Body of pancreas (tissue), 4 donors: ENCODE measurements at regions not wholly inside any gene's neighbourhood (a gene's known extent, or its start where the extent isn't known, plus 50 kb on each side); places are given as distances from the start of the nearest gene placed in this dataset.

Source experiments
- ATAC-seq: fragments of 150-250 bp; one replicate; pipeline ENCODE4 v1.9.1; 2016
- DNase-seq, 4 donors: peaks; one replicate each; pipeline ENCODE4 v3.0.0-alpha.2; 2019
- H3K27ac ChIP-seq, 4 donors: fragments of 200-600 bp; sonication (generic); 1 replicate in 3 of 4; 2 replicates in 1 of 4; pipeline versions ENCODE4 v1.5.1 to v1.6.1; 2016 to 2019; ENCODE audit warnings: mild to moderate bottlenecking in 1 of 4, mixed read lengths in 1 of 4, moderate library complexity in 1 of 4
- H3K27me3 ChIP-seq, 2 donors: fragments of 200-600 bp; sonication (generic); one replicate each; pipeline ENCODE4 v1.6.0; 2016; ENCODE audit warnings: mild to moderate bottlenecking in 1 of 2
- H3K36me3 ChIP-seq, 2 donors: fragments of 200-600 bp; sonication (generic); replicated peaks in 1 of 2; 2 replicates each; pipeline ENCODE4 v1.5.1; 2016; ENCODE audit warnings: low read depth in 2 of 2; ENCODE audit not compliant: insufficient read depth in 1 of 2
- H3K4me1 ChIP-seq: fragments of 200-600 bp; sonication (generic); one replicate; pipeline ENCODE4 v1.6.0; 2016
- H3K4me3 ChIP-seq, 2 donors: fragments of 200-600 bp; sonication (generic); 1 replicate in 1 of 2; 2 replicates in 1 of 2; pipeline ENCODE4 v1.5.1; 2016 to 2019
- H3K9me3 ChIP-seq, 3 donors: fragments of 200-600 bp; sonication (generic); 1 replicate in 2 of 3; 2 replicates in 1 of 3; pipeline ENCODE4 v1.5.1; 2016
- POLR2A ChIP-seq, 3 donors: fragments of 450-650 bp; IDR thresholded peaks; one replicate each; pipeline ENCODE4 v1.6.1; 2016; ENCODE audit warnings: antibody characterized with exemption in 3 of 3, mild to moderate bottlenecking in 2 of 3
- WGBS, 2 donors: methylation state at CpG; one replicate each; pipeline ENCODE4 v1.1.5; 2017; 5-methylcytosine and 5-hydroxymethylcytosine counted together
- intact Hi-C: fragments of 100-400 bp; cut with DNase I; formaldehyde crosslinking; loops from one replicate; pipeline ENCODE4 v1.15.1; 2023
- TF ChIP-seq, protein P1 (sequence below), 7 experiments: fragments of 450-650 bp in 4 of 7; fragments of 200-600 bp in 3 of 7; sonication (generic) in 3 of 7; IDR thresholded peaks; one replicate each; pipeline ENCODE4 v1.5.1; 2016 to 2019; ENCODE audit warnings: antibody characterized with exemption in 7 of 7

DNA sequence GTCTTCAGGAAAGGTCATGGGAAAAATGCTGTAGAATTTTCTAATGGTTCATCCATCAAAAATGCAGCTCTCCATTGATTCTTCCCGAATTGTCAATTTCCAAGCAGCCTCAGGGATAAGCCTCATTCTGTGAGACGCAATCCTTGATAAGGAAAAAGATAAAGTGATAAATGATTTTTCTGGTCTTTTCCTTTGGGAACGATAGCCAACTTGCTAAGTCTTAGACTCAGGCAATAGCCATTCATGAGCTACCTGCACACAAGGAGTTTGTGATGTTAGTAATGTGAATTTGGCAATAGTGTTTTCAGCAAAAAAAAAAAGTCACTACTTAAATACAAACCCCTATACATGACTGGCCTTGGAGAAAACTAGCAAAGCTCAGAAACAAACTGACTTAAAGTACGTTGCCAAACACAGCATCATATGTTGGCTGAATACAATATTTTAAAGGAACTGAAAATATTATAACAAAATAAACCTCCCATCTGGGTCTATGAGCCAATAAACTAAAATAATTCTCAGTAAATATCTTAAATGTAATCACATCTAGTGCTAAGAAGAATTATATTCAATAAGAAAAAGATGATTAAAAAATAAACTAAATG, 75.5 kb downstream of the KLF6 start:
- 14 to 23% methylated on average over 4 of the region's 4 CpGs for WGBS, 2 donors
- no peak for DNase-seq

DNA sequence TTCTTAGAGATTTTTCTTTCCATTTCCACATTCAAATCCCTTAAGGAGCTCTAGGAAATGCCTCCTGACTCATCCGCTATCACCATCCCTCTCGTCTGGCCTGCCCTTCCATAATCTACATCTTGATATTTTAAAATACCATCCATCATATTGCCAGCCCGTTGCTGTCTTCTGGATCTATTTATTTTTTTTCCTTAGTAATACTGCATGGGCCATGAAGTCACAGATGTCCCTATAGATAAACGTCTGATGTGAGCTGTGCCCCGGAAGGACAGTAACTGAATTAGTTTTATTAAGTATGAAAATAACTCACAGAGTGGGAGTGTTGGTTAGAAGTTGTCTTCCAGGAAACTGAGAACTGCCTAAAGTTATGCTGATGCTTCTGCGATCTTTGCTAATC, 76.2 kb downstream of the KLF6 start:
- DNase-seq, result no peak
- WGBS, 2 donors, result 43 to 50% methylated on average over 6 of the region's 6 CpGs

More for the DNA sequence above, 75.5 kb downstream of the KLF6 start:
- H3K4me3 ChIP-seq, result no peak overlapping the region
- intact Hi-C loops, result no loop called here
- no peaks in the 10 kb centered on the region for H3K9me3 ChIP-seq
- H3K36me3 ChIP-seq, result no peaks in the 10 kb centered on the region
- H3K4me1 ChIP-seq, result no peaks in the 10 kb centered on the region
- no peak overlapping the region for H3K27ac ChIP-seq
- ATAC-seq, result no peak
- H3K27me3 ChIP-seq, result no peaks in the 10 kb centered on the region
- TF ChIP-seq, protein P1, sequence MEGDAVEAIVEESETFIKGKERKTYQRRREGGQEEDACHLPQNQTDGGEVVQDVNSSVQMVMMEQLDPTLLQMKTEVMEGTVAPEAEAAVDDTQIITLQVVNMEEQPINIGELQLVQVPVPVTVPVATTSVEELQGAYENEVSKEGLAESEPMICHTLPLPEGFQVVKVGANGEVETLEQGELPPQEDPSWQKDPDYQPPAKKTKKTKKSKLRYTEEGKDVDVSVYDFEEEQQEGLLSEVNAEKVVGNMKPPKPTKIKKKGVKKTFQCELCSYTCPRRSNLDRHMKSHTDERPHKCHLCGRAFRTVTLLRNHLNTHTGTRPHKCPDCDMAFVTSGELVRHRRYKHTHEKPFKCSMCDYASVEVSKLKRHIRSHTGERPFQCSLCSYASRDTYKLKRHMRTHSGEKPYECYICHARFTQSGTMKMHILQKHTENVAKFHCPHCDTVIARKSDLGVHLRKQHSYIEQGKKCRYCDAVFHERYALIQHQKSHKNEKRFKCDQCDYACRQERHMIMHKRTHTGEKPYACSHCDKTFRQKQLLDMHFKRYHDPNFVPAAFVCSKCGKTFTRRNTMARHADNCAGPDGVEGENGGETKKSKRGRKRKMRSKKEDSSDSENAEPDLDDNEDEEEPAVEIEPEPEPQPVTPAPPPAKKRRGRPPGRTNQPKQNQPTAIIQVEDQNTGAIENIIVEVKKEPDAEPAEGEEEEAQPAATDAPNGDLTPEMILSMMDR (IDR thresholded peaks at IDR 0.05), result no peak
- no peak for TF ChIP-seq POLR2A (IDR thresholded peaks at IDR 0.05)

DNA sequence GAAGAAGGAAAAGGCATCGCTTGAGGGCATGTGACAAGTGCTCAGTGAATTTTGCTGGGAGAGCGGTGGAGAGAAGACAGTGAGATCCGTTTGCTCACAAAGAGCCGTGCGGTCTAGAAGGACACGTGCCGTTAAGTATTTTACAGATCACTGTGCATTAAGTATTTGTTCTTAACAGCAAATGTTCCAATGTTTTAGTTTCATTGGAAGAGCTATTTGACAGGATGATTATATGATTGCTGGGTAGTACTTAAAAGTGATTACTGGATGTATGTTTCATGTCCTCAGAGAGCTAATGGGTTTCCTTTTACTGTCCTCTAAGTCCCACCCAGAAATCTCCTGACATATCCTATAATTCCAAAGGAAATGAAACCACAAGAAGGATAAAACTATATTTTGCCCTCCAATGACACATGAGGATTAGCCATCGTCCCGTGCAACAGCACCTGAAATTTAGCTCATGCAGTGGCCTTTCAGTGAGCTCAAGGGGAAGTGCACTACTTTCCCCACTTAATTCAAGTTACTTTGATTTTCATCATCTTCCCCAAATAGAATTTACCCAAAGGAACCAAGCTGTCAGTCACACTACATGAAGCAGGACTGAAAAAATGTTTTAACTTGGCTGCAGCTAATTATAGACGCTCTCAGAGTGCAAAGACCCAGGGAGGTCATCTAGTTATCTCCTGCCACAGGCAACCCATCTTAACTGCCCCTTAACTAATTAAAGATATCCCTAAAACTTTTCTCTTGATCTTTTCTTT, 80.3 kb downstream of the KLF6 start:
- H3K36me3 ChIP-seq, result no peaks in the 10 kb centered on the region
- no peaks in the 10 kb centered on the region for H3K27me3 ChIP-seq
- no peak overlapping the region for H3K4me3 ChIP-seq
- no peaks in the 10 kb centered on the region for H3K9me3 ChIP-seq
- no peak for TF ChIP-seq POLR2A (IDR thresholded peaks at IDR 0.05)
- TF ChIP-seq, protein P1 (IDR thresholded peaks at IDR 0.05), result no peak
- ATAC-seq (no peak), DNase-seq (no peak)
- H3K4me1 ChIP-seq, result no peaks in the 10 kb centered on the region
- no peak overlapping the region for H3K27ac ChIP-seq
- intact Hi-C loops, result no loop called here
- 77 to 79% methylated on average over 10 of the region's 10 CpGs for WGBS, 2 donors

More for the DNA sequence above, 76.2 kb downstream of the KLF6 start:
- Histone ChIP-seq H3K4me3 (no peak overlapping the region), H3K27ac (no peak overlapping the region), H3K9me3 (no peaks in the 10 kb centered on the region), H3K27me3 (no peaks in the 10 kb centered on the region), H3K36me3 (no peaks in the 10 kb centered on the region), H3K4me1 (no peaks in the 10 kb centered on the region)
- TF ChIP-seq, protein P1 (IDR thresholded peaks at IDR 0.05), result no peak
- no peak for TF ChIP-seq POLR2A (IDR thresholded peaks at IDR 0.05)
- no peak for ATAC-seq
- intact Hi-C loops, result no loop called here

DNA sequence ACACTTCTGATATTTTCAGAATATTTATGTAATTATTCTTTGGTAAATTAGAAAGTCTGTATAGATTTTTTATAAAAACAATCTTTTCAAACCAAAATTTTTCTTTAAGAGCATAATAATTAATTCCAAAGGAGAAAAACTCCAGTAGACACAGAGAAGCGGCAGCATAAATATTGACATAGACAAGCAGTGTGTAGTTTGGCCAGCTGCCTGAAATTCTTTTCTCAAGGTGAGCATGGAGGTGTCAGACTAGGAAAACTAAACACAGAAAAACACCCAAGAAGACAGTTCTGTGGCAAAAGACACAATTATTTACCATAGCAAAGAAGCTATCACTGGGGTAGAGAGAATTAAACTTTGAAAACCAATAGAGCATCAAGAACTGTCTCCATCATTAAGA, 82.4 kb downstream of the KLF6 start:
- Histone ChIP-seq H3K27me3 (no peaks in the 10 kb centered on the region), H3K9me3 (no peaks in the 10 kb centered on the region), H3K4me3 (no peak overlapping the region), H3K27ac (no peak overlapping the region), H3K4me1 (no peaks in the 10 kb centered on the region), H3K36me3 (no peaks in the 10 kb centered on the region)
- DNase-seq (no peak), ATAC-seq (no peak)
- TF ChIP-seq, protein P1 (IDR thresholded peaks at IDR 0.05), result no peak
- no peak for TF ChIP-seq POLR2A (IDR thresholded peaks at IDR 0.05)
- intact Hi-C loops, result no loop called here
- whole genome bisulfite sequencing, 2 donors, result 29 to 35% methylated on average over 1 of the region's 1 CpG
